ENCODE measurements at regions not wholly inside any gene's neighbourhood (a gene's known extent, or its start where the extent isn't known, plus 50 kb on each side); places are given as distances from the start of the nearest gene placed in this dataset.

GRCh38 chrX:141641138-141641537 lies 51.6 kb downstream of the SPANXA2 start:
- H3K27me3 ChIP-seq (ENCODE audit: control insufficient read depth, insufficient read depth, low read length): no peaks in the 10 kb centered on the region
- DNase-seq (ENCODE audit: low read depth, low spot score): no peak
- ChIA-PET CTCF (no interaction called here), POLR2A (no interaction called here)
- no peak overlapping the region for H3K27ac ChIP-seq (ENCODE audit: low read depth, low read length)
- H3K4me3 ChIP-seq (ENCODE audit: low read depth, low read length): no peak overlapping the region
- no peak for TF ChIP-seq CTCF (IDR thresholded peaks at IDR 0.05; ENCODE audit: low read depth, low read length)
- no peaks in the 10 kb centered on the region for H3K9me3 ChIP-seq (ENCODE audit: control insufficient read depth, insufficient read depth, low read length)

- H3K9me3 ChIP-seq (ENCODE audit: control insufficient read depth, insufficient read depth, low read length): no peaks in the 10 kb centered on the region
- H3K27ac ChIP-seq (ENCODE audit: low read depth, low read length): no peak overlapping the region
- no peak for TF ChIP-seq CTCF (IDR thresholded peaks at IDR 0.05; ENCODE audit: low read depth, low read length)
- ChIA-PET POLR2A (no interaction called here), CTCF (interaction anchor here (0.6 kb wide), 1 partner anchor 881 kb away, joined by 4 read pairs; no protein-coding TSS in a partner anchor)
- H3K4me3 ChIP-seq (ENCODE audit: low read depth, low read length): no peak overlapping the region
- DNase-seq (ENCODE audit: low read depth, low spot score): no peak
- H3K27me3 ChIP-seq (ENCODE audit: control insufficient read depth, insufficient read depth, low read length): no peaks in the 10 kb centered on the region
Measured at GRCh38 chrX:141642979-141643378, 53.5 kb downstream of the SPANXA2 start.

Measured in AG04450 (cell line).